GM18873 (cell line): ENCODE measurements at regions not wholly inside any gene's neighbourhood (a gene's known extent, or its start where the extent isn't known, plus 50 kb on each side); places are given as distances from the start of the nearest gene placed in this dataset.

ENCODE experiments used
- ATAC-seq: cut with Tn5 transposase; IDR thresholded peaks from one replicate; pipeline ENCODE4 v1.9.1; 2021; ENCODE audit warnings: mild to moderate bottlenecking, moderate library complexity, moderate number of reproducible peaks; ENCODE audit not compliant: unreplicated experiment, low FRiP score

DNA sequence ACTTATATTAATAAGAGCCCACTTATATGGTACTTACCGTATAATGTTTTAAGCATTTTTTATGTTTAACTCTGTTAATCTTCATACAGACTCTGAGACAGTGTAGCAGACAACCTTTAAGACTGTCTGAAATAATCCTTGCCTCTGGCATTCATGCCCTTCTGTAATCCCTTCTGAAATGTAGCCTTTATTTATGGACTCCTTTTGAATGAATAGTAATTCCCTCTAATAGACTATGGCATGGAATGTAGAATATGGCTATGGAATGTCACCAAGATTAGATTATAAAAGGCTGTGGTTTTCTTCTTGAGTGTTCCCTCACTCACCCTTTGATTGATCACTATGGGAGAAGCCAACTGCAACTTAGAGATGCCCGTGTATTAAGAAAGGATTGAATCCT lies 439.4 kb downstream of the SH3GL2 start:
- ATAC-seq: no peak

DNA sequence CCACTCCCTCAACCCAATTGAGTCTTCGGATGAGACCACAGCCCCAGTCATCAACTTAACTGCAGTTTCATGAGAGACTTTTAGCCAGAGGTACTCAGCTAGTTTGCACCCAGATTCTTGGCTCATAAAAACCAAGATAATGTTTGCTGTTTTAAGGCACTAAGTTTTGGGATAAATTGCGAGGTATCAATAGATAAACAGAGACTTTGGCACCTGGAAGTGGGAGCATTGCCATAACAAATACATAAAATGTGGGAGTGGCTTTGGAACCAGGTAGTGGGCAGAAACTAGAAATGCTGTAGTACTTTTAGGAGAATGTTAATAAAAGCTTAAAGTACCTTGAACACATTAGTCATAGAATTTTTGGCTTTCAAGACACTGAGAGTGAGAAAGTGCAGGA lies 439.8 kb downstream of the SH3GL2 start:
- ATAC-seq: no peak

DNA sequence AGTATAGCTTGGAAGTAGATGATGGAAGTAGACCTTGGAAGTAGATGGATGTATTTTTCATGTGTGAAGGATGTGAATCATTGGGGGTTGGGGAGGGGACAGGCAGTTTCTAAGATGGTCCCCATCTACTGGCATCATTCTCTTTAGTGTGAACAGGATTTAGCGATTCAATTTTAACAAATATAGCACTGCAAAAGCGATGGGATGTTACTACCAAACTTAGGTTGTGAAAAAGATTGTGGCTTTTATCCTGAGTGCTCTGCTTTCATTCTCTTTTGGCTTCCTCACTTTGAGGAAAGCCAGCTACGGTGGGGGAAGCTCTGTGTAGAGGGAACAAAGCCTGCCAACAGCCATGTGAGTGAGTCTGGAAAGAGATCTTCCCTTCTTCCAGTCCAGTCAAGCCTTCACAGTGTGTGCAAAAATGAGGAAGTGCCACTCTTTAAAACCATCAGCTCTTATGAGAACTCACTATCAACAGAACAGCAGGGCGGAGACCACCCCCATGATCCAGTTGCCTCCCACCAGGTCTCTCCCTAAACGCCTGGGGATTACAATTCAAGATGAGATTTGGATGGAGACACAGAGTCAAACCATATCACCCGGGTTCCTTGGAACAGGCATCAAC lies 441.4 kb downstream of the SH3GL2 start:
- no peak for ATAC-seq

DNA sequence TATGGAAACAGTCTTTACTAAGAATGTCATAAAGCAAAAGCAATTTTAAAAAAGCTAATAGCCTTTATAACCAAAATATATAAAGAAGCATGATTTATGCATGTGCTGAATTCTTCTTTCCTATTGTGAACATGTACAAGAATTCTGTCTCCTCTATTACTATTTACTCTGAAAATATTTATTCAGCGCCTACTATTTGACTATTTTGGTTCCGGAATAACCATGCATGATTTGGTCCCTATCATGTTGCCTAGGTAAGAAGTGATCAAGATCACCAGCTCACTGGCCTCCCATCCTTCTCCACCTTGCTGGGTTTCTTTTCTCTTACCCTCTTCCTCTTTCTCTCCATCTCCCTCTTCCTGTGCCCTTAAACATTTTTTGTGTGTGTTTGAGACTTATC lies 443.8 kb downstream of the SH3GL2 start:
- ATAC-seq: no peak

DNA sequence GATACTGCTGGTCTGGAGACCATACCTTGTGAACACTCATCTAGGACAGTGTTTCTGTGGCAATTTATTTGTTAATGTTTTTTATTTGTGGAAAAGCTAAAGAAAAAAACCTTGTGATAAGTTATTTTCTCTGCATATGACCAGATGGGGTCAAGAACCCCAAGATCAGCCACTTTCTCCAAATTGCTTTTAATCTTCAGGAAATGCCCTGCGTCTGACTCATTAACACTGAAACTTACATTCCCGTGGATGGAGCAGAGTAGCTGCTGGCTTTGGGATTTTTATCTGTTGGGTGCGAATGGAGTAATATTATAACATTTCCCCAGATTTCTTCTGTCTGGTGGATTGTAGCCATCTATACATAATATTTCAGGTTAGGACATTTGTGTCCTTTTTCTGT lies 444.5 kb downstream of the SH3GL2 start:
- ATAC-seq: no peak

DNA sequence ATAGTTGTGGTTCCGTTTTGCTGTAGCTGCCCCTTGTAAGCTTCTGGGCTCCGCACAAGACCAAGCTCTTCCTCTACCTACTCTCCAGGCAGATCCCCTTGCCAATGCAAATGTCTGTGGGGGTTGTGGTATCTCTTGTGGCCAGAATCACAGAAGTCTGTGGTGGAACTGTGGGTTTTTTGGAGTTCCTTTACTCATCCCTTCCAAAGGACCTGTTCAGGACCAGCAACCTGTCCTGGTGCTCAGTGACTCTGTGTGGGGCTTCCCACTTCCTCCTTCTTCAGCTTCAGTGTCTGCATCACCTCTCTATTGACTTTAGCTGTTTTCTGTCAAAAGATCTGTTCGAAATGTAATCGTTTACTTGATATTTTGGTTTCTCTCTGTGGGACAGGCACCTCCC lies 441.3 kb upstream of the ADAMTSL1 start:
- ATAC-seq: no peak

DNA sequence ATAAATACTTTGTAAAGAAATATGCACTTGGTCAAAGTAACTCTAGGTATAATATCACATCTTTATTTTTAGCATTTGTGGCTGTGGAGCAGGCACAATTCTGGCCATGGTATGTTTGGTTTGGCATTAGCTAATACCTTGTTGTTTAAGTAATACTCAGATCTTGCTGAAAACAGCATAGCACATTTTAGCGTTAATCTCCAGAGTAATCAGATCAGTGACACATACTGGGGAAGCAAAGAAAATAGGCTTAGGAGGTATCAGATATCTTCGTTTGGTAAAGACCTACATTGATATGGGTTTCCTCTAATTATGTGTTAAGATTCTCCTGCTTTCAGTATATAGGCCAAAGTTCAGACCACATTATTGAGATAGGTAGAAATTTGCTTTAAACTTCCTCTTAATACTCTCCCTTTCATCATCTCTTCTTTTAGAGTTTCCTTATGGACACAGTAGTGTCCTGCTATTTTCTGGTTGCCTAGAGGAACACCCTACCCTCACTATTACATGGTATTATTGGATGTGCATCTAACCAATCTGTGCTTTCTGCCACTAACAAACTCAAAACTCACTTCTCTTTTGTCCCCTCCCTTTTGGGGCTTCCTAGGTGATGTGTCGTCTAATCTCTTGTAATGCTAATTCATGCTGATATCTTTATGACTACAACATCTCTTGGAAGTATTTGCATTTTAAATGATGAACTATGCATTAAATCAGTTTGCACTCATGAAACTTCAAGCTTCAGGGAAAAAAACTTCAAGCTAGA lies 437.3 kb upstream of the ADAMTSL1 start:
- no peak for ATAC-seq

DNA sequence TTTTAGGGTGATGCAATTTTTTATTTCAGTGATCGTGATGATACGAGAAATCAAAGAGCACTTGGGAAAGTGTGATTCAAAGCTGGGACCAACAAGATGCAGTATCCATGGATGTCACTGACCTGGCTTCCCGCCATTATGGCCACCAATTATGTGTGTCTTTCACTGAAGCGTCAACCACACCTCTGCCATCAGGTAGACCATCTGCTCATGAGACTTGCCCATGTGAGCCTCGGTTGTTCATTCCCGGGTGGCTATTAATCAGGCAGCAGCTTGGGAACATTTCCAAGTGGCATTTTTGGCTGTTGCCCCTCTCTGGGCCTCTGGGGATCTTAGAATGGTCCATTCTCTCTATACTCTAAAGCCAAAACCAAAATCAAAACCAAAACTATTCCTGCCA lies 436.0 kb upstream of the ADAMTSL1 start:
- ATAC-seq: no peak

DNA sequence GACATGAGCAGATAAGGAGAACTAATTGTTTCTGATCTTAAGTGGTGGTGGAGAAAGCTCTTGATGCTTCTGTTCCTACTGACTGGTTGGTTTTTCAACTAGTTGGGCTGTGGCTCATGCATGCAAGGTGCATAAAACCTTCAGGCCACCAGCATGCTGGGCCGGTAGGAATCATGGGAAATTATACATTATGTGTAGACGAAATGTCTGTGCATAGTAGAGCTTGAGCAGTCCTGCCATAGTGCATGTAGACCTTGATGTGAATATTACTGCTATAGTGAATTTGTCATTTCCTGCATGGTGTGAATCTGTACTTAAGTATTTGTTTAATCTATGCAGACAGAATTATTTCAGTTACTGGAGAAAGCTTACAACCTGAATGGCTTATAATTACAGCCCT lies 433.6 kb upstream of the ADAMTSL1 start:
- no peak for ATAC-seq

DNA sequence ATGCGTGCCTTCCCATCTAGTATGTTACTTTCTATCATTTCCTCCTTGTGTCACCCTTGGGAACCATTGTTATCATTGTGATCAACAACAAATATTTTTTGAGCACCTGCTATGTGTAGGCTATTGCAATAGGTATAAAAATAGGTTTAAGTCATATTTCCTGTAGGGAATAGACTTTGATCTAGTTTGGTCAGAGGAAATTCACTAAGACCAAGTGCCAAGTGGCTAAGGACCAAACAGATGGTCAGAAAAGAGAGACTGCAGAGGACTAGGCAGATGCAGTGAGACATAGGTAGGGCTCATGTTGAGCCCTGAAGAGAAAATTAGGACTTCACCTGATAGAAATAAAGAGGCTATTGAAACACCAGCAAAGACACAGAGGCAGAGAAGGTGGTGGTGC lies 430.0 kb upstream of the ADAMTSL1 start:
- ATAC-seq: no peak

DNA sequence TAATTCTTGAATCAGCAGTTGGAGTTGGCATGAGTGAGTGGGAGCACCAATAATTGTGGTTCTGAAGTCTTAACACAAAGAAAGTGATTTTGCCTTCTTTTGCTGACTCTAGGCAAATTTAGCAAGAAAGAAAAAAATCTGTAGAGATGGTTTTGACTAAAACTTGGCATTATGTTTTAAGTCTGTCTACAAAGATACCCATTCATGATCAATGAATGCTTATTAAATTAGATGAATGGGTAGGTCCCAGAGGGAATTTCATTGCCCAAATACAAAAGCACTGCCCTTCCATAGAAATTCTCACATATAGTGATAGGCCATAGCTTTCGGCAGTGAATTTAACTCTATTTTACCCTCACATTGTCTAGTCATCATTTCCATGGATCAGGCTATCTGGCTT lies 428.6 kb upstream of the ADAMTSL1 start:
- no peak for ATAC-seq

DNA sequence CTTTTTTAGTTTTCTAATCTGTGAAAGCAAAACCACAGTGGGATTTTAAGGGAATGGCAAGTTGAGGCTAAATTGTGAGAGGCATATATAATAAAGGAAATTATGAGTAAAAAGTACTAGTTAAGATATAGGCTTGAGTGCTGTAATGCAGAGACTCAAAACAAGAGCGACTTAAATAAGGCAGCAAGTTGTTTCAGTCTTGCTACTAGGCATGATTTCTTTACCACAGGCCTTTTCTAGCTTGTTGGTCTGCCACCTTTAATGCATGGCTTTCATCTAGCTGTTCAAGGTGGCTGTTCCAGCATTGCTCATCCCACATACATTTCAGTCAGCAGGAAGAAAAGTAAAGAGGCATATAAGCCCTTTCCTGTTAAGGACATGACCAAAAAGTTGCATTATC lies 427.9 kb upstream of the ADAMTSL1 start:
- no peak for ATAC-seq

DNA sequence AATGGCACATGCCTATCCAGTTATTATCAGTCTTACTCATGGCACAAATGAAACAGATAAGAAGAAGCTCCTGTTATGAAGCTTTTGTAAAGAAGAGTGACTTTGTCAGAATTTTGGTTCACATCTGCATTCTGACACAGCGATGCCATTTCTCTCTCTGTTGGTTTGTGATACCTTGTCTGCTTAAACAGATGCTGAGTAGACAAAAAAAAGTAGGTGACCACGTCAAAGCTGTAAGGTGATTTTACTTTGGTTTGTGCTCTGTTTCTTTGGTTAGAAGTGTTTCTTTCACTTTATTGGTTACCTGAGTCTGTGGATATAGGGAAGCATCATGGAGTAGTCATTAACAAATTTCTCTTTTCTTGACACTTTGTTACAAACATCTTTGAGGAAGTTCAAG lies 422.3 kb upstream of the ADAMTSL1 start:
- no peak for ATAC-seq

DNA sequence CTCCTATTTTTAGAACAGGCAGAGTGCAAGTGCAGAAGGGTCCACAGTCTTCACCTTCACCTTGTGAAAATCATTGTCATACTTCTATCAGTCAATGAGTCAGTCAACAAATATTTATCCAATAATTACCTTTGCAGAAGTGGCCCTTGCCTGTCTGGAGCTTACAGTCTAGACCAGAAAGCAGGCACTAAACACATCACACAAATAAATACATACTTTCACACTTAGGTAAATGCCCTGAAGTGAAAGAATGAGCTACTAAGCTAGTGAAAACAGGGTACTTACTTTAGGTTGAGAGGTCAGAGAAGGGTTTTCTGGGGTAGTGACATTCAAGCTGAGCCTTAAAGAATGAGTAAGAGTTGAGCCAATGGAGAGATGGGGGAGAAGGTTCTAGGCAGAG lies 421.9 kb upstream of the ADAMTSL1 start:
- ATAC-seq: no peak

DNA sequence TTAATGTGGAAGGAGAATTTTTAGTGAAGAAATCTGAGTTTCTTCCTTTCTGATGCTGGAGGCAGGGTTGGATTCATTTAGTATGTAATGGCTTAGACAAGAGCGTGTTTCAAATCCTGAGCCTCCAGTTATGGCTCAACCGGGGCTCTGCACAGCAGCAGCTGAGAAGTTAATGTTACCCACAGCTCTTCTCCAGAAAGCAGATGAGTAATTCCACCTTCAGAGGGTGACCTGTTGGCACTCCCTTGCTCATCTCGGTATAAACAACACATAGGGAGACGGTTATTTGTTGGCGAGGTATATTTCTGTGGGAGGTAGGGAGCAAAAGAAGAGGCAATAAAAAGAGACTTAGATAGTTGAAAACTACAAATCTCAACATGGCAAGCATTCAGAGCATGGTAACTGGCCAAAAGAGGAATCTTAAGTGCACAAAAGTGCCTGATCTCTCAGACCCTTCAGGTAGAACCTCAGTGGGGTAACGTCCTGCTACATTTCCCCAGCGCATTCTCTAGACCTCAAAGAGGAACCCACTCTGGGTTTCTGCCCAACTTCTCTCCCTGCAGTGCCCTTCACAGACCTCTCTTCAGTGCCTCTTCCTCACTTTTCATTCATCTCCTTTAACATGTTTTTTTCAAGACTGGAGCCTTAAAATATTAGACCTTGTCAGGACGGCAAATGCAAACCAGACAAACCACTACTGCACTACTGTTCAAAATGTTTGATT lies 417.5 kb upstream of the ADAMTSL1 start:
- no peak for ATAC-seq

DNA sequence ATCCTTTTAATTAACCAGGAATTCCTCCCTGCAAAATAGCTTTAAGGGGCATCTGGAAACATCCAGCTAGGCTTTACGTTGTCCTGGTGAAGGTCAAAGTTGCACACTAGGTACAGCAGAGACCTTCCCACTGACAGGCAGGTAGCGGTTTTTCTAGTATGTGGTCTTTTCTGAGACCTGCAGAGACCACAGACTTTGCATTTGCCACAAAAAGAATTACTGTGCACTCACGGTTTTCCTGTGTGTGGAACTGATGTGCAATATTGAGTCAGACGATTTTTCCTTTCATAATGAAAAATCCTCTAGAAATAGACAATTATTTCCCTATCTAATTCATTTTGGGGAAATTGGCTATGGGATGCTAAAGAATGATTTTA lies 417.0 kb upstream of the ADAMTSL1 start:
- peak; percentile 96 for ATAC-seq

DNA sequence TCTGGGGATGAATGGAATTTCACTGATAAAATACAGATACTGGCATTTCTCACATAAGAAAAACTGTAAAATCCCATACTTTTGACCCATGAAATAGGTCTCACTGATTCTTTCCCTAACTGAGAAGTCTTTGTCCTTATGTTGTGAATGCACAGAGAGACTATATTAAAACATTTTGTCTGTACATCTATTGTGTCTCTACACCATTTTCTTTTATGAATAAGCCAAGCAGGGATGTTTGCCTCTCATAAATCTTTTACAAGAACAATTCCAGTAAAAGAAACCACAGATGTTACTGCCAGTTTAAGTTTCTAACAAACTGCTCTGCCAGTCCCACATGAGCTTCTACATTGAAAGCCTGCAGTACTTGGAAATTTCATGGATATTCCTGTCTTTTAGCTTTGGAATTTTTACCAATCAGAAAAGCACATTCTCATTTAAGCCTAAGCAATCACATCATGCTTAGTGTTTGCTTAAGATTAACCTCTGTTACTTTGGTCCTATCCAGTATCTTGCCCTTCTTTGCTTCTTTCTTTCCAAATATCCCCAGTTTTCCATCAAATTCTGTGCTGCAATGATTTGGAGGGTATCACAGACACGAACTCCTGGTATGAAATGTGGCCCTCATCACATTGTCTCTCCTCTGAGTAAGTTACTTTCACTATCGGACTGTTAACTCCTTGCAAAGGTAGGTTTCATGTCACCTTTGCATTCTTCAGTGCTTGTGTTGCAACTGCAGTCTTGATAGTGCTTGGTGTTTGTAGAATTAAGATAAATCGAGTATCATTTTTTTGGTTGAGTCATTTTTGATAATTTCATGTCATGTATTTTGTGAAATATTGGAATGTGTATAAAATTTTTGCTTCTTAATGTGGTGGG lies 415.1 kb upstream of the ADAMTSL1 start:
- no peak for ATAC-seq

DNA sequence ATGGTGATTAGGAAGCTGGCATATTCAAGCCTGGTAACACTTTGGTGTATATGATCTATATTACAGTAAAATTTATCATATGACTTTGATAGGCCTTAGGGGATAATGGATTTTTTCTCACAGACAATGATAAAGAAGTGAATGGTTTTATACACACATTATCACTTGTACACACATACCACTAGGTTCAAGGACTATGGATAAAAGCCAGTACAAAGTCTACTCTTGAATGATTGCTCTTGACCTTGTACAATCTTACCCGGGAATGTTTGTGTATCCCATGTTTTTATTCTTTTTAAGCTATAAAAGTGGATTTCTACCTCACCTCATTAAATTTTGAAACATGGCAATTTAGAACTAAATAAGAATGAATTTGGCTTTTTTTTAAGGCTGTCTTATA lies 414.5 kb upstream of the ADAMTSL1 start:
- ATAC-seq: no peak

DNA sequence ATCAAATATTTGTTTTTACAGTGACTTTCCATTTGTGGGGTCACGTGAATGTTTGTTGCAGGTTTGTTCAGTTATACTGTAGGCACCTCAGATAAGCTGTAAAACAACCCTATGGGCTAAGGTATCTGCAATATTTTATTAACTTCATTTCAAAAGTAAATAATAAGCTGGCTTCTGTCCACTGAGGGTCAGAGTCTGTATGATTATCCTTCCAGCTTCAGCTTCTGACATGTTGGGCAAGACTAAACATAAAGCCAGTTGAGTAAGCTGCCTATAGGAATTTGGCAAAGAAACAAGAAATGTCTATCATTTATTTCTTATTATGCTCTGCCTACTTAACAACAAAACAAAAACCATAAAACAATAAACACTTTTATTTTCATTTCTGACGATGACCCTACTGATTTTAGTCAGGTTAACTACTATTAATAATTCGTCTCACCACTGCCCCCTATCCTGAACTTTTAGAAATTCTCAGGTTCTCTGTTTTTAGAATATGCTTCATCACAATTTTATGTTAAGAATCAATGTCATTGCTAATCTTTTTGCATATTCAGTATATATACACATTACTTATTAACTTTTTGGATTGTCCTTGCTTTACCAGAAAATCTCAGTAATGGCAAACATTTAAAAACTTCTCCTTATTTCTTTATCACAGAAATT lies 413.6 kb upstream of the ADAMTSL1 start:
- no peak for ATAC-seq

DNA sequence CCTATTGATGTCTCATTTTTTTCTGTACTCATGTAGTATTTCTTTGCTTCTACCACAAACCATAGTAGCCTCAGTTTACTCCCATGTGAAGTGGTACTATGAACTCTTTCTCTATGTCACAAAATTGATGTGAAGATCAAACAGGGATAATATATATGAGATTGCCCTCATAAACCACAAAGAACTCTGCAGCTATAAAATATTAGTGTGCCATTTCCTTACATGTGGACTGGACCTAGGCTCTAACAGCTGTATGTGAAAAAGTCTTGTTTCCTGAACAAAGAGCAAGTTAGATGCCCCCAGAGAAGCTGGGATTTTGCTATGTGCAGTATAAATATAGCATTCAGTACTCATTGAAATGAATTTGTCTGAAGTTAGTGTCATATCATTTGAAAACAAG lies 412.6 kb upstream of the ADAMTSL1 start:
- no peak for ATAC-seq
